HG03575 (cell line): ENCODE measurements at regions not wholly inside any gene's neighbourhood (a gene's known extent, or its start where the extent isn't known, plus 50 kb on each side); places are given as distances from the start of the nearest gene placed in this dataset.

ENCODE experiments used
- ATAC-seq: cut with Tn5 transposase; IDR thresholded peaks from one replicate; pipeline ENCODE4 v1.9.1; 2021; ENCODE audit not compliant: unreplicated experiment, insufficient number of reproducible peaks, low FRiP score; ENCODE audit errors: extremely low read depth

- no peak for ATAC-seq
These were observed 190.4 kb downstream of the NRIP1 start for GRCh38 chr21:14874379-14874778.

- no peak for ATAC-seq
These were observed 192.9 kb downstream of the NRIP1 start for GRCh38 chr21:14871861-14872260.

GRCh38 chr21:14870853-14871149 lies 194.0 kb downstream of the NRIP1 start:
- no peak for ATAC-seq

GRCh38 chr21:14869984-14870852 lies 194.6 kb downstream of the NRIP1 start:
- no peak for ATAC-seq

DNA sequence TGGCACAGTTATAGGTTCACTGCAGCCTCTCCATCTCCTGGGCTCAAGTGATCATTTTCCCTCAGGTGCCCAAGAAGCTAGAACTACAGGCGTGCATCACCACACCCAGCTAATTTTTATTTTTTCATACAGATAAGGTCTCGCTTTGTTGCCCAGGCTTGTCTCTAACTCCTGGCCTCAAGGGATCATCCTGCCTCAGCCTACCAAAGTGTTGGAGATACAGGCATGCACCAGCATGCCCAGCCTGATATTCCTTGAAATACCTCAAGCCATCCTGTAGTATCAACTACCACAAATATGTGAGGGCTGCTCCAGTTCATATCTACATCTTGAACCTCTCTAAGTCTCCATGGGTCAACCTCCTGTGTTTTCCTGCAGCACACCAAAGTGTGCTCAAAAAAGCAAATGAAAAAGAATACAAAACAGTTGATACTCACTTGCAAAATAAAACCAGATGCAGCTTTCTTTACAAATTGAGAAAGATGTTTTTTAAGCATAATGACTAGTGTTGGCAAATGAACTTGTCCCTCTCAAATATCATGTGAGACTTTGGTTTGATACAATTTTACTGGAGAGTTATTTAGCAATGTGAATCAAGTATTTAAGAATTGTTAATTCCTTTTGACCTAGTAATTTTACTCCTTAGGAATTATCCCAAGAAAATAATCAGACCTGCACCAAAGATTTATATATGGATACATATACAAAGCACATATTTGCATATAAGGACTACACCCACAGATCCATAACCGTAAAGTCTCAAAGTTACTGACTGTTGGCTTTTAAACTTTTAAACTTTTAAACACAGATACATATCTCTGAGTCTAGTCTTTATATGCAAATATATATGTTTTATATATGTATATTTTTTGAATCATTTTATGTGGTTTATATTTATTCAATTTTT lies 197.7 kb downstream of the NRIP1 start:
- ATAC-seq, result no peak

- peak; percentile 46 for ATAC-seq
These were observed 200.4 kb downstream of the NRIP1 start for GRCh38 chr21:14864211-14865021.

DNA sequence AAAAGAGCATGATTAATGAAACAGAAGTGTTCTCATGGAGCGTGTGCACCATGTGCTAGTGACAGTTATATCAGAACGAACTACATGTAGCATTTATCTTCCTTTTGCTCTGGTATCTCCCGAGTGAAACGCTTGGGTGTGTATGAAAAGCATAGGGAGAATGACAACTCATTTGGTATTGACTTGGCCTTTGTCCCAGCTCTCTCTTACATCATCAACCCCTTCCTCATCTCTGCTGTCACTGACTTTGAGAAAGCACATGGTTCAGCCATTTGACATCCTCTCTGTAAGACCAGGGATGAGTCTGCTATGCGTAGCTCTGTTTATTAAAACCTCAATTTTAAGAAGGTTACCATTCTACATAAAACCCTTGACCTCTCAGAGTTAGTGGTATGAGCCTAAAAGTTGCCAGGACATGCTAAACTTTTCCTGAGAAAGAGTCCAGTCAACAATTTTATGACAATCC lies 201.0 kb downstream of the NRIP1 start:
- no peak for ATAC-seq

DNA sequence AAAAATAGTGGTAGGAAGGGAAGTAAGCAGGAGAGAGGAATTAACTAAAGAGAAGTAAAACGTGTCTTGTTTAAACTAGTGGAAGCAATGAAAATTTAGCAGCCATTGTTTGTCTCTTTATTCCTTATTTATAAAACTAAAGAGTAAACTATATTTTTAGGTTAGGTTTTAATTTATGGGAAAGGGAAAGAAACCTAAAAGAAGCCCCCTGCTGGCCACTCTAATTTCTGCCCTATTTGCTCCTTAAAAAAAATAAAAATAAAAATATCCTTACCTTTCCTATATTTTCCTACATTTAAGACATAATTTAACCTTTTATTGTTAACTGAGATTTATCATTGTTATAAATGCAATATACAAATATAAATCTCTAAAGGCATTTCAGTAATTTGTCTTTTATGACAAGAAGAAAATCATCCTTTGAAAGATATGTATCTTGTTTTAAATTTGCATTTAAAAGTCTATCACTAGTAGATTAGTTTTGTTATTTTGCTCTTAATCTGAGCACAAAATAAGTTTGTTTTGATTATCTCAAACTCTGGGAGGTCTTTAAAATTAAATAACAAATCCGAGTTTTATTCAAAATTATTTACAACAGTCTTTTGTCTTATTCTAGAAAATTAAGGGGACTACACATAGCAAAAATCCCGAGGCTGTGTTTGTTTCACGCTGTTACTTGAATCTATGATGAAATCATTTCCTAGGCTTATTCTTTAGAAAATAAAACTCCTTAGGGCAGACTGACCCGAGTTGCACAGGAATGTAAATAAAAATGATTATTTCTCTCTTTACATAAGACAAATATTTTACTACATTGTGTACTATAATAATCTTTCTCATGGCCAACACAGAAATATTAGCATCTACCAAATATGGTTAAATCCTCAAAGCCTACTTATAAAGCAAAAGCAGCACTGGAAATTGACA lies 201.7 kb downstream of the NRIP1 start:
- ATAC-seq, result no peak

DNA sequence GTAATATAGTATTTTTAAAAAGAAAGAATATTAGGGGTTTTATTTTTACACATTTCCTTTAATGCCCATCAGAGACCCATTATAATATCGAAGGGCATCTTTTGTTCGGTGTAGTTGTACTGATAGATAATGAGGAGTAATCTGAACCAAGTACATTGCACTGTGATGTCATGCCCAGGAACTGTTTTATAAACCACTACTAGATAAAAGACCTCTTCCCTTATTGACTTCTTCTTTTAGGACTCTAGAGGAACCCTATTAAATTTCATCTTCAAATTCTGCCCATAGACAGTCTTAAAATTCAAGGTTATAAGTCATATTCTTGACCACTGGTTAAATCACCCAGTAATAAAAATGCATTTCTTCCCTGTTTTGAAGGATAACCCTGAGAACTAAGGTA lies 206.5 kb downstream of the NRIP1 start:
- no peak for ATAC-seq

DNA sequence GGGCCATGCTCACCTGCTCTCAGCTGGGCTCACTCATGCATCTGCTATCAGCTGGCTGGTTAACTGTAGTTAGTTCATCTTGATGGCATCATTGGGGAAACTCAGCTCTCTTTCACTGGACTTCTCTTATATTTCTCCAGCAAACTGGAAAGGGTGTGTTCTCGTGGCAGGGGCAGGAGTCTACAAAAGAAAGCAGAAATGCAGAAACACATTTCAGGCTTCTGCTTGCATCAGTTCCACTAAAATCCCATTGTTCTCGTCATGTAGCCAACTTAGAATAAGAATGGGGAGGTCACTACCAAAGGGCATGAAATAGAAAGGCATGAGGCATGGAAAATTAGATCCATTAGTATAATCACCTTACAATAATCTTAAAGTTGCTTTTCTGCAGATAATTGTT lies 207.3 kb downstream of the NRIP1 start:
- ATAC-seq, result no peak

GRCh38 chr21:14850394-14850793 lies 214.4 kb downstream of the NRIP1 start:
- no peak for ATAC-seq

DNA sequence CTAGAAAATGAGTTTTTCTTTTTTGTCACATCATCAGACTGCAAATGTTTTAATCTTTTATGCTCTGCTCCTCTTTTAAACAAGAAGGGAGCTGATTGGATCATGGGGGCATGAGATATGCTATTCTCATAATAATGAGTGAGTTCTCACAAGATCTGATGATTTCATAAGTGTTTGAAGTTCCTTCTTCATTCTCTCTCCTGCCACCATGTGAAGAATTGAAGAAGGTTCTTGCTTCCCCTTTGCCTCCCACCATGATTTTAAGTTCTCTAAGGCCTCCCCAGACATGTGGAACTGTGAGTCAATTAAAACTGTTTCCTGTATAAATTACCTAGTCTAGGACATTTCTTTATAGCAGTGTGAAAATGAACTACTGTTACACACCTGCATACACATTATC lies 218.2 kb downstream of the NRIP1 start:
- ATAC-seq, result no peak

DNA sequence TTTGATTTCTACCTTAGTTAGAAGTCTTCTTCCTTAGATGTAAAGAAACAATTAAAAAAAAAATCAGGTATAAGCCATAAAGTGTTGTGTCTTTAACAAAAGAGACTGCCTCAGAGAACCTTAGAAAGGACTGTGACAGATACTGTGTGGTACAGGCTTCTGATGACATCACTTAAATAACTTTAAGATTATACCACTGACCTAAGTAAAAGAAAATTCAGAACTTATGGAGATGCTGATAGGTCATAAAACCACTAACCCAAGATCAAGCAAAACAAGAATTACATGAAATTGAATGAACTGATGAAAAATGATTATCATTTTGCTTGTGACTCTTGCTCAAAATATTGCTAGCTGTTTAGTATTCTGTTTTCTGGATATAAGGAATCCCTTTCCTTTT lies 220.8 kb downstream of the NRIP1 start:
- ATAC-seq, result no peak

GRCh38 chr21:14842601-14843000 lies 222.2 kb downstream of the NRIP1 start:
- ATAC-seq, result no peak

DNA sequence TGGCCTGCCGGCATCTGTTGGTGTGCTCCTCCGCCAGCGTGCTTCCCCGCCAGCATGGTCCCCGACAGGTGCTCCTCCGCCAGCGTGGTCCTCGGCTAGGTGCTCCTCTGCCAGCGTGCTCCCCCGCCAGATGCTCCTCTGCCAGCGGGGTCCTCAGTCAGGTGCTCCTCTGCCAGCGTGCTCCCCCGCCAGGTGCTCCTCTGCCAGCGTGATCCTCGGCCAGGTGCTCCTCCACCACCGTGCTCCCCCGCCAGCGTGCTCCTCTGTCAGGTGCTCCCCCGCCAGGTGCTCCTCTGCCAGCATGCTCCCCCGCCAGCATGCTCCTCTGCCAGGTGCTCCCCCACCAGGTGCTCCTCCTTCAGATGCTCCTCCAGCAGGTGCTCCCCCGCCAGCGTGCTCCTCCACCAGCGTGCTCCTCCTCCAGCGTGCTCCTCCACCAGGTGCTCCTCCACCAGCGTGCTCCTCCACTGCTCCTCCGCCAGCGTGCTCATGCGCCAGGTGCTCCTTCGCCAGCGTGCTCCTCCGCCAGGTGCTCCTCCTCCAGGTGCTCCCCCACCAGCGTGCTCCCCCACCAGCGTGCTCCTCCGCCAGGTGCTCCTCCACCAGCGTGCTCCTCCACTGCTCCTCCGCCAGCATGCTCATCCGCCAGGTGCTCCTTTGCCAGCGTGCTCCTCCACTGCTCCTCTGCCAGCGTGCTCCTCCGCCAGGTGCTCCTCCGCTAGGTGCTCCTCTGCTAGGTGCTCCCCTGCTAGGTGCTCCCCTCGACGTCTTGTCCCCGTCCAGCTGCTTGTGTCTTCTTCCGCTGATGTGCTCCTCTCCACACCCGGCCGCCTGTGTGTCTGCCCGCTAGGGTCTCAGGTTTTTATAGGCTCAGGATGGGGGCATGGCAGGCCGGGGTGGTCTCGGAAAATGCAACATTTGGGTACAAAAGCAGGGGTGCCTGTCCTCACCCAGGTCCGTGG lies 223.0 kb downstream of the NRIP1 start:
- no peak for ATAC-seq

DNA sequence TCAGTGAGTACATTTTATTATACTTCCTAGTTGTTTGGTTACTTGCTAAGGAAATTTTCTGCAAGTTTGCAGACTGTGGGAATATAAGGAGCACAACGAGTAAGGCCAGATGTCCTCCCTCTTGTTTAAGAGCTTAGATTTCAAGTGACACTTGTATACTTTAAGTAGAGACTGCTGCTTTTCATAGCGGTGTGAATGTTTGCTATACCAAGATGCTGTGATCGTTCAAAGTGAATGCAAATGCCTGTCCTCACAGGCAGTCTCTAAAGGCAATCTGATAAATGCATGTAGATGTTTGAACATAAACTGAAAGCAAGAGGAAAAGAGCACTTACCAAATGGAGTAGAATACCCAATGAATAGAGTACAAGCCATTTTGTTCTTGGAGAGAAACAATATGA lies 226.4 kb downstream of the NRIP1 start:
- ATAC-seq, result no peak

GRCh38 chr21:14836950-14837349 lies 227.8 kb downstream of the NRIP1 start:
- ATAC-seq, result no peak
